ENCODE measurements at regions not wholly inside any gene's neighbourhood (a gene's known extent, or its start where the extent isn't known, plus 50 kb on each side); places are given as distances from the start of the nearest gene placed in this dataset.
"Not testable (repeated sequence)": the region's sequence is repeated elsewhere in the genome, so short reads cannot be mapped to it uniquely, and the experiment has no call there.

DNA sequence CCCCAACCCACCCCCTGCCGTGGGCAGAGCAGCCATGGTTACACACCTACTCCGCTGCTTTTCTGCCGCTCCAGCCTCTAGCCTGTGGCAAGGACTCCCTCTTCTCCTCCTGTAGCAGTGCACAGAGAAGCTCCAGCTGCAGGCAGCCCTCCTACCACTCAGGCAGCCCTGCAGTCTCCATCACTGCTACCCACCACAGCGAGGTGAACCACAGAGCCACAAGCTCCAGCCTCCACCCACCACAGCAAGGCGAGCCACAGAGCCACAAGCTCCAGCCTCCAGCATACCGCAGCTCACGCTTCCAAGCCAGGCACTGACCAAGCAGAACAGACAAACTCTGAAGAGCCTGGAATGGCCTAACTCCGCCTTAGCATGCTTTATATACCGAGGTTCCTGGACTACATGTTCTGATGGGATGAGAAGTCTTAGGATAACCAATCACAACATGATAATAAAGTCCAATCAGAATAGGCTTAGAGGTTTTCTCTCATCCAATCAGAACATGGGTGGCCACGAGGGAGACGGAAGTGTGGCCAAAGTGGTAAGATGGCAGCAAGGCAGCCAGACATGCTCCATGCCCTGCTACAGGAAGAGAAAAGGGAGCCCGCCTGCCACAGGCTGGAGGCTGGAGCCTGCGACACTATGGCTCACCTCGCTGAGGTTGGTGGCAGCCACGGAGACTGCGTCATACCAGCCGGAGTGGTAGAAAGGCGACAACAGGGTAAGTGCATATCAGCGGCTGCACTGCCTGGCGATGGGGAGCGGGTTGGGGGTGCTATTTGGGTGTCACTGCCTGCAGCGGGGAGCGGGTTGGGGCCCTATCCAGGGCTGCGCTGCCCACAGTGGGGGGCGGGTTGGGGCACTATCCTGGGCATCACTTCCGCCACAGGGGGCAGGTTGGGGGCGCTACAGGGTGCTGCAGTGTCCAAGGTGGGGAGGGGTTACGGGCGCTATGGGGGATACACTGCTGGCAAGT is 75.8 kb upstream of the PCAT7 start:
- DNase-seq, result no peak

DNA sequence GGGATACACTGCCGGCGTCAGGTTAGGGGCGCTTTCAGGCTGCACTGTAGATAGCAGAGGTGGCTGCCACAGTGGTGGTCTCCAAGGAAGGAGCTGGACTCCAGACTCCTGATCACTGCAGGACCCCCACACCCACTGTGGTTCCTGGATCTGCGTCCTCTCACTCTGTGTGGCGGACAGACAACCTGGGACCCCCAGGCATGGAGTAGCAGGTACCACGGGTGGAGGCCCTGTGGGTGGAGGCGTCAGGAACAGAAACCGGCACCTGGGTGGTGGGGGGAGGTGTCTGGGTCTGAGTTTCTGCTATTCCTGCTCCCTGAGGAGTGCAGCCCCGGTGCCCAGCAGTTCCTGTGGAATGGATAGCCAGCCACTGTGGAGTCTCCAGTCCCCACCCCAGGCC is 75.1 kb upstream of the PCAT7 start:
- DNase-seq, result no peak

DNA sequence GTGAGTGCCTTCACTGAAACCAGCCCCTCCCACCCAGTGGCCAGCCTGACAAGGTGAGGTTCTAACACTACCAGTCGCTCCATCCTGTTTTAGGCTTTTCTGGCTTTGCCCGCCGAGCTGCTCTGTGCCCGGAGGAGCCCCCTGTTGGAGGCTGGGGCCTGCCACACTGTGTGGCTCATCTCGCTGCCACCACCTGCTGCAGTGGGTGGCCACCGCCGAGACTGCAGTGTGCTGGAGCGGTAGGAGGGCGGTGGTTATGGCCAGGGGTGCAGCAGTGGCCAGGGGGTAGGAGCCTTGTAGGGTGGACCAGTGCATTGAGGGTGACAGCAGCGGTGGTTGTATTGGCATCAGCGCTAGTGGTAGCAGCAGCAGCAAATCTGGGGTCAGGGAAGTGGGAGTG is 74.7 kb upstream of the PCAT7 start:
- no peak for DNase-seq

DNA sequence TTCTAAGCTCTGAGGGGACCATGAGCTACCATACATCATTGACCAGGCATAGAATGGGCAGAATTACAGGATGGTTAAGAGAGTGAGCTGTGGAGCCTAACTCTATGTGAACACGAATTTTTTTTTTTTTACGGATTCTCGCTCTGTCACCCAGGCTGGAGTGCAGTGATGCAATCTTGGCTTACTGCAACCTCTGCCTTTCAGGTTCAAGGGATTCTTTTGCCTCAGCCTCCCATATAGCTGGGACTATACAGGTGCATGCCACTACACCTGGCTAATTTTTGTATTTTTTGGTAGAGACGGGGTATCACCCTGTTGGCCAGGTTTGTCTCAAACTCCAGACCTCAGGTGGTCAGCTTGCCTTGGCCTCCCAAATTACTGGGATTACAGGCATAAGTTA is 72.8 kb upstream of the PCAT7 start:
- no peak for DNase-seq

DNA sequence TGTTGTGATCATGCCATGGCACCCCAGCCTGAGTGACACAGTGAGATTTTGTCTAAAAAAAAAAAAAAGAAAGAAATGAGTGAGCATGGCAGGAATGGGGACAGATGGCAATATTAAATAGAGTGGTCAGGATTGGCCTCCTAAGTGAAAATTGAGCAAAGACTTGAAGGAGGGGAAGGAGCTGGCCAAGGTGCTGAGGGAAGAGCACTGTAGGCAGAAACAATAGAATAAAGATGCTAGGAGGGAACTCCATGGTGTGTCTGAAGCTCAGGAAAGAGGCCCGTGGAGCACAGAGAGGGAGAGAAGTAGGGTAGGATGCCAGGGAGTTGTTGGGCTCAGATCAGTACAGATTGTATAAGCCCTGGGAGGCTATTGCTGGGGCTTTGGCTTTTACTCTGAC is 64.4 kb upstream of the PCAT7 start:
- no peak for DNase-seq

DNA sequence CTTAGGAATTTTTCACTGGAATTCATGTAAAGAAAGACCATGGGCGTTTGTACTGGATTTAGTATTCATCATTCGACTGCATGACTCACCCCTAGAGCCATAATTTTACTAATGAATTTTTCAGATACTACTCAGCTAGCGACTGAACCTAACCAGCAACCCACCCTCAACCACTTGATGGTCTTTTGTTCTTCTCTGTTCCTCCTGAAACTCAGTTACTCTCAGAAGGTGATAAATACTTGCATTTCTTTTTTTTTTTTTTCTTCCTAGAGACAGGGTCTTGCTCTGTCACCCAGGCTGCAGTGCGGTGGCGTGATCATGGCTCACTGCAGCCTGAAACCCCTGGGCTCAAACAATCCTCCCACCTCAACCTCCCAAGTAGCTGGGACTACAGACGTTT is 62.8 kb upstream of the PCAT7 start:
- DNase-seq, result not testable (repeated sequence)

DNA sequence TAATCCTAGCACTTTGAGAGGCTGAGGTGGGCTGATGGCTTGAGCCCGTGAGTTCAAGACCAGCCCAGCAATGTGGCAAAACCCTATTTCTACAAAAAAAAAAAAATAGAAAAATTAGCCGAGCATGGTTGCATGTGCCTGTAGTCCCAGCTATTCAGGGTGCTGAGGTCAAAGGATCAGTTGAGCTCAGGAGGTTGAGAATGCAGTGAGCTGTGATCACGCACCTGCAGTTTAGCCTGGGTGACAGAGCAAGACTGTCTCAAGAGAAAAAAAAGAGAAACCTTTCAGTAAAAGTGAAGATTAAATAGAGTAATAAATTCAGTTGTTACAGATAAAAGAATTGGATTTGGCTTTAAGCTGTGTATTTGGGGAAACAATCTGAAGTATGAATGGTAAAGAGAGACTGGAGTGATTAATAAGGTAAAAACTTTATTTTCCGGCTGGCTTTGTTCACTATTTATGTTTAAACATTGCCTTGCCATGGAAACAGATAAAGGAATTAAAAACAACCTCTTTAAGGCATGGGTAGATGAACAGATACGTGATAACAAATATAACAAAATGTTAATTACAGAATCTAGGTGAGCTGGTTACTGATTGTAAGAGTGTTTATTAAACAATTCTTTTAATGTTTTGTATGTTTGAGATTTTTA is 56.0 kb upstream of the PCAT7 start:
- no peak for DNase-seq

DNA sequence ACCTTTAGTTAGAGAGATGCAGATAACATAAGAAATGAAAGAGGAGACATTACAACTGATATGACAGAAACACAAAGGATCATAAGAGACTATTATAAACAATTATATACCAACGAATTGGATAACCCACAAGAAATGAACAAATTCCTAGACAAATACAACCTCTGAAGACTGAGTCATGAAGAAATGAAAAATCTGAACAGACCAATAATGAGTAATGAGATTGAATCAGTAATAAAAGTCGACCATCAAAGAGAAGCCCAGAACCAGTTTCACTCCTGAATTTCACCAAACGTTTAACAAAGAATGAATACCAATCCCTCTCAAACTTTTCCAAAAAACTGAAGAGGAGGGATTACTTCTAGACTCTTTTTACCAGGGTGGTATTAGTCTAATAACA is 50.5 kb upstream of the PCAT7 start:
- no peak for DNase-seq
